NCI-H524 treated with DMSO at 0.1 percent for 48 hours (cell line): ENCODE measurements at regions not wholly inside any gene's neighbourhood (a gene's known extent, or its start where the extent isn't known, plus 50 kb on each side); places are given as distances from the start of the nearest gene placed in this dataset.
"Not testable (repeated sequence)": the region's sequence is repeated elsewhere in the genome, so short reads cannot be mapped to it uniquely, and the experiment has no call there.

Source experiments
- DNase-seq: peaks from one replicate; lab custom pipeline; 2025; lab: John Stamatoyannopoulos, UW

GRCh38 chr5:63894690-63895089 lies 67.6 kb downstream of the HTR1A start:
- no peak for DNase-seq

GRCh38 chr5:63878788-63879187 lies 83.5 kb downstream of the HTR1A start:
- DNase-seq = no peak

GRCh38 chr5:63877961-63878360 lies 84.3 kb downstream of the HTR1A start:
- DNase-seq = no peak

DNA sequence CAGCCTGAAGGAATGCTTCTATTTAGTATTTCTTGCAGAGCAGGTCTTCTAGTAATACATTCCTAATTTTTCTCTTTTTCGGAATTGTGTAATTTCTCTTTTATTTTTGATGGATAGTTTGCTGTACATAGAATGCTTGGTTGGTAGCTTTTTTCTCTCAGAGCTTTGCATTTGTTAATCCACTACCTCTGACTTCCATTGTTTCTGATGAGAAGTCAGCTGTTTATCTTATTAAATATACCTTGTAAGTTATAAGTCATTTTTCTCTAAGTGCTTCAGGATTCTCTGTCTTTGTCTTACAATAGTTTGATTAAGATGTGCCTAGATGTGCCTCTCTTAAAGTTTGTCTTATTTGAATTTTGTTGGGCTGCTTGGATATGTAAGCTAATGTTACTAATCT lies 101.9 kb downstream of the HTR1A start:
- no peak for DNase-seq

DNA sequence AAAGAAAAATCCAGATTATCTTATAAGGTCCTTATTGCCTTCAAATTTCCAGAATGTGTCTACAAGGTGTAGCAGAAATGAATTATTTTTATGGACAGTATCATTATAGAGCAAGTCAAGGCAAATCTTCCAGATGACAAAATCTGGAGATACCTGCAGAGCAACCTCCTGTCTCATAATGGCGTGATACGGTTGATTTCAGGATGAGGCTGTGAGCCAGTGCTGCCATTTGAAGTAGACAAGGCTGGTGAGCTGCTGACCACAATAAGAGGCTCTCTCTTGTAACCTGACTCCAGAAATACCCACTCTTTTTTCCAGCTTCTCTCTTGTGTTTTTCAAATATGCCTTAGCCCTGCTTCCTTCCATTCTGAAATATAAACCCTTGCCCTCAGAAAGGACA lies 108.2 kb downstream of the HTR1A start:
- no peak for DNase-seq

- DNase-seq = no peak
These were observed 119.1 kb downstream of the HTR1A start for GRCh38 chr5:63843190-63843589.

GRCh38 chr5:63837437-63837836 lies 124.8 kb downstream of the HTR1A start:
- DNase-seq = no peak

DNA sequence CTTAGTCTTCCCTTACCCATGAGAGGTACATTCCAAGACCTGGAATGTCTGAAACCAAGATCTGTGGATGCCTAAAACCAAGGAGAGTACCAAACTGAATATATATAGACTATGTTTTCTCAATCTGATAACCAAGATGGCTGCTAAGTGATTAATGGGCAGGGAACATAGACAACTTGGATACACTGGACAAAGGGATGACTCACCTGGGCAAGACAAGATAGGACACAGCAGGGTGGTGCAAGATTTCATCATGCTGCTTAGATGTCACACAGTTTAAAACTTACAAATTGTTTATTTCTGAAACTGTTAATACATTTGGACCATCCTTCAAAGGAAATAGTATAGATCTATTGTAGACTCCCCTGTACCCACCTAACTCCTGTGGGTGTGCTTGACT lies 130.9 kb downstream of the HTR1A start:
- DNase-seq = no peak

GRCh38 chr5:63825984-63826383 lies 136.3 kb downstream of the HTR1A start:
- no peak for DNase-seq

GRCh38 chr5:63823583-63823982 lies 138.7 kb downstream of the HTR1A start:
- DNase-seq = no peak

DNA sequence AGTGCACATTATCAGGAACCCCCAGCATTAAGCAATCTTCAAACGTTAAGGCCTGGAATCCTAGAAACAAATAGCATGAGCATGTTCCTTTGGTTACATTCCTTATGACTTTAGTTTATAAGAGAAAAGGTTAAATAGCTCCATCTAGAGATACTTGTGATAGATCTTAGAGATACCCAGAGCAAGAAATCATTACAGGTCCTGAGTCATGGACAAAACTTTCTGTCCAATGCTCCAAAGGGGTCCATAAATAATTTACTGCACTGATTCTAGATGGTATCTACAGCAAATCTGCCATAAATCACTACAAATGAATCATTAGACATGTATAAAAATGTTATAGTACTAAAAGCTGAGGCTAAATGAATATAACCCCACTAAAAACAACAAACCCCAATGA lies 139.6 kb downstream of the HTR1A start:
- peak; percentile 0 for DNase-seq

DNA sequence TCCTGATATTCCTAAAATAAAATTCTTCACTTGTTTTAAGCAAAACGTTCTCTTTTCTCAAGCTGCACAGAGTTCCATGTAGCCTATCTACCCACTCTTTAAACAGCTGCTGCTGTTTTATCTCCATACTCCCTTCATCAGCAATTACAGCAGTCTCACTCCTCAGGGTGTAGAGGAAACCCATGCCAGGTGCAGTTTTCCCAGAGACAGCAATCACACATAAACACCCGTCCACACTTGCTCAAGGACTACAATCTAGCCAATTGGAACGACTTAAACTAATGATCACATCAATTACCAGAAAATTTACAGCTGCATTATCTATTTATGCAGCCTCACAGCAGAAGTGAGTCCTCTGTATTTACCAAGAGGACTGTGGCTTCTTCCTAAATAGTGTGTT lies 141.7 kb downstream of the HTR1A start:
- peak; percentile 2 for DNase-seq

GRCh38 chr5:63812693-63813092 lies 149.6 kb downstream of the HTR1A start:
- no peak for DNase-seq

- DNase-seq = no peak
These were observed 150.3 kb downstream of the HTR1A start for GRCh38 chr5:63811961-63812360.

DNA sequence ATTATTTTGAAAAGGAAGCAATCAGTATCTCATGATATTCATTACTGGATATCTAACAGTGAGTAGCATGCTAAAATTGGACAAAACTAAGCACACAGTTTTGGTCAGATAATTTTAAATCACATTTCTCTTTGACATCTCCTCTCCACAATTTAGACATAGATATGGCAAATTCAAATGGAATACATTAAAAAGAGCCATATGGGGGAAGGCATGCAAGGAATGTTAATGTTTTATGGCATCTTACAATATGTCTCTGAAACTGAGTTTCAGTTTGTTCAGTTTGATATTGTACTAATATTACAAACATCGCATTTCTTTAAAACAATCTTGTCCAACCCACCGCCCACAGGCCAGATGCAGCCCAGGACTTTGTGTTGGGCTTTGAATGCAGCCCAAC lies 151.0 kb downstream of the HTR1A start:
- no peak for DNase-seq

DNA sequence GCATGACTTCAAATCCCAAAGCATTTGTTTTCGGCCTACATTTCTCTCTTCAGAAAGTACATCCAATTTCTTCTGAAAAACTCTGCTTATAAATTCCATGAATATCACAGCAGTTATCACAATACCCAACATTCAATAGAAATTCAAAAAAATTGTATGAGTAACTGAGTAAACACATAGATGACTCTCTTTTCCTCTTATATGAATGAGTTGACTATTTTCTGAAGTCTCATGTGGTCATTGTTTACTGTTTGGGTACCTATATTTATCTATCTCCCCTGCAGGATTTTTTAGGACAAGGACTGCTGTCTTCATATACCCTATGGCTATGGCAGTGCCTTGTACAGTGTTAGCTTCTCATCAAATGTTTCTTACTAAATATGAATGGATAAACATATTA lies 157.1 kb downstream of the HTR1A start:
- no peak for DNase-seq

- DNase-seq = no peak
These were observed 159.1 kb downstream of the HTR1A start for GRCh38 chr5:63803165-63803564.

DNA sequence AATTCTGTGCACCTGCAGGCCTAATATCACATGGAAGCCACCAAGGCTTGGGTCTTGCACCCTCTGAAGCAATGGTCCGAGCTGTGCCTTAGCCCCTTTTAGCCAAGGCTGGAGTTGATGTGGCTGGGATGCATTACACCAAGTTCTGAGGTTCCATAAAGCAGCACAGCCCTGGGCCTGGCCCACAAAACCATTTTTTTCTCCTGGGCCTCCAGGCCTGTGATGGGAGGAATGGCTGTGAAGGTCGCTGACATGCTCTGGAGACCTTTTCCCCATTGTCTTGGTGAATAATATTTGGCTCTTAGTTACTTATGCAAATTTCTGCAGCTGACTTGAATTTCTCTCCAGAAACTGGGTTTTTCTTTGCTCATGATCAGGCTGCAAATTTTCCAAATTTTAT lies 167.3 kb downstream of the HTR1A start:
- no peak for DNase-seq

GRCh38 chr5:63794296-63794695 lies 167.9 kb downstream of the HTR1A start:
- no peak for DNase-seq

DNA sequence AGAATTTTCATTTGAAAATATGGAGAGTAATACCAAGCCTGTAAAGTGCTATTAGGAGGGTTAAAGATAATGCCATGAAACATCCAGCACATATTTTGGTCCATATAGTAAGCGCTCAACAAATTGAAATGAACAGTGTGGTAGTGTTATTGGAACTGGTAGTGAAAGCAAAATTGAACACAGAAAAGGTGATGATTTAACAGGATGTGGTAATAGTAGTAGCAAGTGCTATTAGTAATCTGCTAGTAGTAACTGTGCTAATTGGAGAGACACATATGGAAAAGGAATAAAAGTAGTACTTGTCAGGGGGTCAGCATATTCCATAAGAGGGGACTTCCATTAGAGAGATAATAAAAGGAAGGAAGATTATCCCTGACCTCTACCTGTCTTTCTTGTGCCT lies 187.3 kb downstream of the HTR1A start:
- no peak for DNase-seq

DNA sequence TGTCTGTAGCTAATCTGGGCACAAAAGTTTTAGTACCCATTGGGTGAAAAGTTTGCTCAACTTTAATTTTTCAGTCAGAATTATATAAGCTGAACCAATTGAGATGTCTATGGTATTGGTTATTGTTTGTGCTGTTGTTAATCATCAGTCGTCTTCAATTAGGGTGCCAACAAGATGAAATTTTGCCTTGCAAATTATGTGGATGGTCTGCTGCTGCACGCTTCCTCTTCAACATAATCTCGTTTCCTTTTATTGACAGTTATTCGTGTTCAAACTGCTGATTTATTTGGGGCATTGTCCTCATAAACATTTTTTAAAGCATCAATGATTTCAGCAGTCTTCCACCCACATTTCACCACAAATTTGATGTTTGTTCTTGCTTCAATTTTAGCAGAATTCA lies 194.0 kb downstream of the HTR1A start:
- no peak for DNase-seq

DNA sequence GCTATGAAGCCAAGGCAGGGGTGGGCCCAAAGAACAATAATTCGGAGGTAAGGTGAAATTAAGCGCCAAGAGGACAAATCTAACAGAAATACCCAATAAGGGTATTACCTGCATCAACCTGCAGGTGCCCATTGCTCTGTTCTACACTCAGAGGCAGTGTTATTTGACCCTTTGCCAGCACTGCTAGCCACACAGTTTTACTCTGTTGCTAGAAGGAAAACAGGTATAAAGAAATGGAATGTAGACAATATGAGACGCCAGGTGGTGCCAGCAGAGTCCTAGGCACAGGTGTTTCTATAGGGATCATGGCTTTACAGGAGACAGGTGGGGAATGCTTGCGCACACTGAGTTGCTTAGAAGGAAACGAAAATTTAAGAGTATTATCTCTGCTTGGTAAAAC lies 201.3 kb downstream of the HTR1A start:
- no peak for DNase-seq

DNA sequence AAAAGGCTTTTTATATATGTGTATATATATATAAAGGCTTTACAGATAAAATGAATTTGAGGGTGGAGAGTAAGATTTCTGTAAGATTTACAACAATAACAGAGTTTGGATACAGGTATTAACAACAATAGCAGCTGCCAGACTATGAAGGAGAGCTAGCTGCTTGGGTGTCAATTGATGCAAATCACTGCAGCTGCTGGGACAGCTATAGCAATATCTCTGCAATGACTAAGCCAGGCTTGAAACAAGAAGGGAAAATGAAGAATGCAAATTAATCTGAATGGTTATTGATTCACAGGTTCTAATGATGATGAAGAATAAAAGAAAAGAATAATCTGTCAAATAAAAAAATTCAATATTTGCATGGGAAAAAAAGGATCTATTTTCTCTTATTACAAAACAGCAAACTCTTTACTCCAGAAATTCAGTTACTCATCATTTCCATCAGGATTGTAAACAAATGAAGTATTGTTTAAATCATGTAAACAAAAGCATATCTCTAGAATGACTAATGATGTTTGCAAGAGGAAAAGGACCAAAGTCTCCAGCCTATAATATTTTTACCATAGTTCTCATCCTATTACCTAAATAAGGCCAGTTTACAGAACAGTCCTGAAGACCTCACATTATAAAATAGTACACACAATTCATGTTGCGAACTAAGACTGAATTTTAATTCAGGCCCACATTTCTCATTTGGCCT lies 219.0 kb downstream of the HTR1A start:
- no peak for DNase-seq

- not testable (repeated sequence) for DNase-seq
These were observed 229.4 kb downstream of the HTR1A start for GRCh38 chr5:63732880-63733279.

DNA sequence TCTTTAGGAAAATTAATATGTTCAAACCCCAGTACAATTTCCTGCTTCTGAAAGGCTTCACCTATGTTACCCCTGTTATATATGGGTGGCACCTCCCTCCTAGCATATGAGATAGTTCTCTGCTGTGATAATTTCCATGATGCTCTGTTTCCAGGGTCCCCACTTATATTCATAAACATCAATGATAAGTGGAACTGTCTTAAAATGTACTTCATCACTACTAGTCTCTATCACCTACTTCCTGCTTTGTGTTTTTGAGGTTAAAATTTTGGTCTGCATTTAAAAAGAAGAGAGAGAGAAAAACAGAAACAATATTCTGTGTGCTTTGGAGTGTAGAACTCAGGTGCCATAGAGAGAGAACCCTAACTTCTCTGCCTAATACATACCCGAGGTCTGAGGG lies 234.7 kb downstream of the HTR1A start:
- no peak for DNase-seq
